B cell (primary cell): ENCODE measurements at regions not wholly inside any gene's neighbourhood (a gene's known extent, or its start where the extent isn't known, plus 50 kb on each side); places are given as distances from the start of the nearest gene placed in this dataset.

Experiments
- ATAC-seq: fragments of 200-7000 bp; cut with Tn5 transposase; one replicate; pipeline ENCODE4 v1.10.0; 2021; ENCODE audit warnings: low read depth, mild to moderate bottlenecking, moderate number of reproducible peaks, moderate library complexity
- CTCF ChIA-PET: fragments of 350-600 bp; sonication (Branson Sonifier 250); formaldehyde crosslinking; loops from one replicate; lab custom pipeline; 2021; ENCODE audit warnings: antibody characterized with exemption, inconsistent platforms; lab: Charles Lee
- POLR2A ChIA-PET: fragments of 350-600 bp; sonication (Branson Sonifier 250); formaldehyde crosslinking; loops from one replicate; lab custom pipeline; 2021; ENCODE audit warnings: antibody characterized with exemption; lab: Charles Lee
- DNase-seq: peaks from one replicate; pipeline ENCODE4 v3.0.0; 2013
- H2AFZ ChIP-seq: 2 replicates; pipeline ENCODE4 v1.6.1; 2012; ENCODE audit warnings: mild to moderate bottlenecking, low read depth, low read length; ENCODE audit not compliant: insufficient read depth, poor library complexity, severe bottlenecking
- H3K27ac ChIP-seq, 2 donors: 1 replicate in 1 of 2; 2 replicates in 1 of 2; pipeline ENCODE4 v1.5.1; 2012 to 2013; ENCODE audit warnings: low read length in 2 of 2, mild to moderate bottlenecking in 2 of 2, moderate library complexity in 1 of 2
- H3K27me3 ChIP-seq, 4 experiments: fragments of 200-600 bp in 1 of 4; sonication (generic) in 1 of 4; replicated peaks in 1 of 4; 1 replicate in 2 of 4; 2 replicates in 2 of 4; pipeline versions ENCODE4 v1.6.1 to v1.7.0; 2013 to 2016; ENCODE audit warnings: low read length in 3 of 4, mild to moderate bottlenecking in 2 of 4, mixed read lengths in 1 of 4, moderate library complexity in 1 of 4; ENCODE audit not compliant: insufficient read depth in 4 of 4, control insufficient read depth in 3 of 4; ENCODE audit errors: control extremely low read depth in 1 of 4
- H3K36me3 ChIP-seq, 2 experiments: replicated peaks in 1 of 2; 1 replicate in 1 of 2; 2 replicates in 1 of 2; pipeline versions ENCODE4 v1.6.1 to v1.7.1; 2013; ENCODE audit warnings: low read length in 1 of 2; ENCODE audit not compliant: insufficient read depth in 2 of 2, control insufficient read depth in 1 of 2; ENCODE audit errors: control extremely low read depth in 1 of 2, extremely low read depth in 1 of 2
- H3K4me1 ChIP-seq, 2 donors: fragments of 200-600 bp in 1 of 2; sonication (generic) in 1 of 2; 1 replicate in 1 of 2; 2 replicates in 1 of 2; pipeline versions ENCODE4 v1.5.1 to v1.6.1; 2013 to 2017; ENCODE audit warnings: low read length in 2 of 2; ENCODE audit not compliant: control insufficient read depth in 2 of 2, insufficient read depth in 2 of 2
- H3K4me2 ChIP-seq: replicated peaks from 2 replicates; pipeline ENCODE3; 2012; ENCODE audit warnings: mild to moderate bottlenecking, low read depth, low read length; ENCODE audit not compliant: poor library complexity, severe bottlenecking
- H3K4me3 ChIP-seq, 5 experiments: fragments of 200-600 bp in 1 of 5; sonication (generic) in 1 of 5; 1 replicate in 3 of 5; 2 replicates in 2 of 5; pipeline versions ENCODE4 v1.5.1 to v1.7.0; 2011 to 2016; ENCODE audit warnings: low read length in 4 of 5, mild to moderate bottlenecking in 4 of 5, low read depth in 2 of 5, control low read depth in 1 of 5, moderate library complexity in 1 of 5; ENCODE audit not compliant: insufficient read depth in 1 of 5; ENCODE audit errors: control extremely low read depth in 1 of 5, extremely low read depth in 1 of 5
- H3K79me2 ChIP-seq: fragments of 200-600 bp; sonication (generic); one replicate; pipeline ENCODE4 v1.6.0; 2016; ENCODE audit warnings: low read length; ENCODE audit not compliant: control insufficient read depth, insufficient read depth
- H3K9ac ChIP-seq: fragments of 200-600 bp; sonication (generic); 2 replicates; pipeline ENCODE4 v1.6.1; 2017; ENCODE audit warnings: mild to moderate bottlenecking, low read length, moderate library complexity
- H3K9me3 ChIP-seq, 3 donors: one replicate each; pipeline versions ENCODE4 v1.6.1 to v1.7.1; 2013; ENCODE audit warnings: low read length in 2 of 3; ENCODE audit not compliant: control insufficient read depth in 2 of 3, insufficient read depth in 1 of 3; ENCODE audit errors: control extremely low read depth in 1 of 3
- H4K20me1 ChIP-seq: 2 replicates; pipeline ENCODE4 v1.6.0; 2012; ENCODE audit warnings: mild to moderate bottlenecking, low read length; ENCODE audit not compliant: insufficient read depth, control insufficient read depth, poor library complexity, severe bottlenecking
- H3K27ac Mint-ChIP-seq: one replicate; pipeline ENCODE4 v1.8.0; 2021; ENCODE audit warnings: mixed read lengths
- H3K27me3 Mint-ChIP-seq: one replicate; pipeline ENCODE4 v1.8.0; 2021; ENCODE audit warnings: mixed read lengths
- H3K4me1 Mint-ChIP-seq: one replicate; pipeline ENCODE4 v1.8.0; 2021; ENCODE audit warnings: mixed read lengths
- H3K4me3 Mint-ChIP-seq: one replicate; pipeline ENCODE4 v1.8.0; 2021; ENCODE audit warnings: mixed read lengths
- H3K9me3 Mint-ChIP-seq: one replicate; pipeline ENCODE4 v1.8.0; 2022; ENCODE audit warnings: mixed read lengths; ENCODE audit not compliant: insufficient read depth
- CTCF ChIP-seq: fragments of 200-600 bp; IDR thresholded peaks from one replicate; pipeline ENCODE4 v1.8.0; 2022; ENCODE audit warnings: antibody characterized with exemption, mild to moderate bottlenecking
- EZH2 ChIP-seq: IDR thresholded peaks from 2 replicates; pipeline ENCODE4 v1.6.1; 2012; ENCODE audit warnings: borderline replicate concordance, low read depth, mild to moderate bottlenecking, moderate library complexity, low read length; ENCODE audit not compliant: insufficient read depth, poor library complexity, severe bottlenecking
- WGBS: methylation state at CpG from one replicate; pipeline ENCODE4 v1.1.5; 2013; ENCODE audit warnings: missing lambda C conversion rate; ENCODE audit not compliant: insufficient coverage; 5-methylcytosine and 5-hydroxymethylcytosine counted together
- intact Hi-C: fragments of 100-400 bp; cut with micrococcal nuclease; formaldehyde crosslinking; loops from one replicate; pipeline ENCODE4 v1.10.0; 2022

- Mint-ChIP-seq H3K9me3 (no peaks in the 10 kb centered on the region), H3K4me3 (no peak overlapping the region), H3K27ac (no peak overlapping the region), H3K4me1 (no peaks in the 10 kb centered on the region), H3K27me3 (no peaks in the 10 kb centered on the region)
- WGBS, result 95% methylated on average over 2 of the region's 3 CpGs
- Histone ChIP-seq H3K27ac (no peak overlapping the region), H3K4me1 (no peaks in the 10 kb centered on the region), H3K4me2 (no peak overlapping the region), H4K20me1 (no peaks in the 10 kb centered on the region), H3K9ac (no peak overlapping the region), H3K9me3 (no peaks in the 10 kb centered on the region), H2AFZ (no peak overlapping the region), H3K79me2 (no peaks in the 10 kb centered on the region), H3K36me3 (no peaks in the 10 kb centered on the region), H3K4me3 (no peak overlapping the region), H3K27me3 (no peaks in the 10 kb centered on the region)
- DNase-seq (no peak), ATAC-seq (no peak)
- POLR2A ChIA-PET, result no interaction called here
- no peak for TF ChIP-seq CTCF
- no peak for TF ChIP-seq EZH2
- intact Hi-C loops, result no loop called here
- CTCF ChIA-PET, result no interaction called here
Observed at GRCh38 chr13:107441279-107441678, 774.1 kb downstream of the LIG4 start.

- Mint-ChIP-seq H3K9me3 (no peaks in the 10 kb centered on the region), H3K27ac (no peak overlapping the region), H3K4me1 (no peaks in the 10 kb centered on the region), H3K27me3 (no peaks in the 10 kb centered on the region), H3K4me3 (no peak overlapping the region)
- Histone ChIP-seq H3K79me2 (no peaks in the 10 kb centered on the region), H3K36me3 (no peaks in the 10 kb centered on the region), H3K4me3 (no peak overlapping the region), H3K9ac (no peak overlapping the region), H3K4me1 (no peaks in the 10 kb centered on the region), H2AFZ (no peak overlapping the region), H3K27me3 (no peaks in the 10 kb centered on the region), H3K4me2 (no peak overlapping the region), H3K9me3 (no peaks in the 10 kb centered on the region), H3K27ac (no peak overlapping the region), H4K20me1 (no peaks in the 10 kb centered on the region)
- ATAC-seq (no peak), DNase-seq (no peak)
- TF ChIP-seq EZH2 (no peak), CTCF (no peak)
- POLR2A ChIA-PET, result no interaction called here
- CTCF ChIA-PET, result no interaction called here
- no CpG with 5 or more reads among the region's 1 CpG for WGBS
- intact Hi-C loops, result no loop called here
Observed at GRCh38 chr13:107438251-107438650, 777.1 kb downstream of the LIG4 start.
